ENCODE measurements at regions not wholly inside any gene's neighbourhood (a gene's known extent, or its start where the extent isn't known, plus 50 kb on each side); places are given as distances from the start of the nearest gene placed in this dataset.
A peak's percentile ranks its signal among the peaks of the same experiment; 100 is the strongest.
"Not testable (repeated sequence)": the region's sequence is repeated elsewhere in the genome, so short reads cannot be mapped to it uniquely, and the experiment has no call there.

- intact Hi-C loops (cut with DNase I) = no loop called here
- DNase-seq (ENCODE audit: missing footprints) = no peak
- ATAC-seq = no peak
These were observed 1055.1 kb upstream of the GJE1 start for GRCh38 chr6:141077355-141078333.

DNA sequence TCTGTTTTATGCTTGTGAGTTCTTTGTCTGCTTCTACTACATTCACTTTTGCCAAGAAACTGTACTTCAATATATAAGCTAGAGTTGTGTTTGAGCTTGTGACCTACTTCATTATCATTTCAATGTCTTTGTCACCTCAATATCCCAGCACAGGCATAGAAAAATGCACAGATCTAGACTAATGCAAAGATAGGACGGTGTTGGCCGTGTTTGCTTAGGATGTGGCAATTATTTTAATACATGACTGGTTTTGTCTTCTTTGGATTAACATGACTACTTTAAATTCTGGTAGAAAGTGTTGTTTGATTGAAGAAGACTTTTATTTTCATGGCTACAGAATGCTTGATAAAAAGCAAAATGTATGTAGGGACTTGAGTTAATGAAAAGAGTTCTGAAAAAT lies 1075.0 kb upstream of the GJE1 start:
- ATAC-seq (no peak), DNase-seq (ENCODE audit: missing footprints) (no peak)
- intact Hi-C loops (cut with DNase I) = no loop called here

GRCh38 chr6:141056945-141057625 lies 1075.6 kb upstream of the GJE1 start:
- no peak for ATAC-seq

GRCh38 chr6:141050471-141050870 lies 1082.3 kb upstream of the GJE1 start:
- intact Hi-C loops (cut with DNase I) = no loop called here
- peak; percentile 75 for ATAC-seq
- no peak for DNase-seq (ENCODE audit: missing footprints)

More at GRCh38 chr6:141056945-141057625, 1075.6 kb upstream of the GJE1 start:
- no peak for DNase-seq (ENCODE audit: missing footprints)
- intact Hi-C loops (cut with DNase I) = no loop called here

DNA sequence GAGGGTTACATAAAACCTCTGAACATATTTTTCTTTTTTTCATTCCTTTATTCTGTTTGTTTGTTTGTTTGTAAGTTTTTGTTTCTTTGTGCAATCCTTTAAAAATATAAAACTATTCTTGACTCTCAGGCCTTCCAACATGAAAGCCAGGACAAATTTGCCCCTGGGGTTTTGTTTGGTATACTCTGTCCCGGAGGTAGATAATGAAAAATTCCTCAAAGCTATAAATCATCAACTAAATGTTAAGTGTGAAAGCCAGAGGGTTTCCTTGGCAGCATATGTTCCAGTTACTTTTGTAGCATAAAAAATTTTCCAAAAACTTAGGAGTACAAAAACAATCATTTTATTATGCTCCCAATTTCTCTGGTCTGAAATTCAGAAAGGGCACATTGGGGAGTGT lies 1084.3 kb upstream of the GJE1 start:
- DNase-seq (ENCODE audit: missing footprints) = no peak
- intact Hi-C loops (cut with DNase I) = no loop called here
- ATAC-seq = no peak

GRCh38 chr6:141046496-141046895 lies 1086.2 kb upstream of the GJE1 start:
- intact Hi-C loops (cut with DNase I); DNase-seq (ENCODE audit: missing footprints); ATAC-seq: not testable (repeated sequence)

DNA sequence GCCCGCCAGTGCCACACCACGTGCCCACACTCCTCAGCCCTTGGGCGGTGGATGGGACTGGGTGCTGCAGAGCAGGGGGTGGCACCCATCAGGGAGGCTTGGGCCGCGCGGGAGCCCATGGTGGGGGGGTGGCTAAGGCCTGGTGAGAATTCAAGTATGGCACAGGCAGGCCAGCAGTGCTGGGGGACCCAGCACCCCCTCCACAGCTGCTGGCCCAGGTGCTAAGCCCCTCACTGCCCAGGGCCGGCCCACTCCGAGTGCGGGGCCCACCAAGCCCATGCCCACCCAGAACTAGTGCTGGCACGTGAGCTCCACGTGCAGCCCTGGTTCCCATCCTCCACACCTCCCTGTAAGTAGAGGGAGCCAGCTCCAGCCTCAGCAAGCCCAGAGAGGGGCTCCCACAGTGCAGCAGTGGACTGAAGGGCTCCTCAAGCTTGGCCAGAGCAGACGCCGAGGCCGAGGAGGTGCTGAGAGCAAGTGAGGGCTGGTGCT lies 1091.1 kb upstream of the GJE1 start:
- intact Hi-C loops (cut with DNase I) = no loop called here
- ATAC-seq (no peak), DNase-seq (ENCODE audit: missing footprints) (no peak)

DNA sequence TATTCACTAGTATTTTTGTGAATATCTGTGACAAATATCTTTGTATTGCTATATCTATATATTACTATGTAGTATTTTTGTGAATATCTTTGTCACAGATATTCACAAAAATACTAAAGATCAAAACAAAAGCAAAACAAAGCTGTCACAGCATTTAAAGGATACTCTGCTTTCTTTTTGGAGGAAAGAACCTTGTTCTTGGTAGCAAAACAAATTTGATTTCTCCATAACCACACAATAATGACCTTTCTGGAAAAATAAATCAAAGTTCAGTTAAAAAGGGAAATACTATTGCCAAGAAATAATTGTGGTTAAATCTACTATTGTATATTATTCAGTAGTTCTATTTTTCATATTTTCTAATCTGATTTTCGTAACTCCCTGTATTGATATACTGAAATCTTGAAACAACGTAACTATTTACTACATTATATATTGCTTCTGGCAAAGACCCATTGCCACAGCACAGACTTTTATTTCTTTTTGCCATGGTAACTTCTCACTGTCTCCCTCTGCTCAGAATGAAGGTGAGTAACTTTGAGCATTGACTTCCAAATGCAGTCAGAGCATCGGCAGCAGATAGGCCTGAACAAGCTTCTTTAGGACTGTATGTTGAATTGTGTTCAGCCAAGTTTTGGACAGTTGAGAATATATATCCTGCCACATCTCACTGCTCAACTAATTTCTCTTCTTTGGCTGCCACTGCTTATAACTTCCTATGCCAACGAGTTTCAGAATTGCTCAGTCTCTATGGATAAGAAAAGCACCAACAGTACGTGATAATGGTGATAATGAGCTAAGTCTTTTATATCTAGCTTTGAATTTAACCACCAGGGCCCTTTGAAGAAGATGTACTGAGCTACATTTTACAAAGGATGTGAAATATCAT lies 1097.2 kb upstream of the GJE1 start:
- DNase-seq (ENCODE audit: missing footprints) (no peak), ATAC-seq (no peak)
- intact Hi-C loops (cut with DNase I) = no loop called here

DNA sequence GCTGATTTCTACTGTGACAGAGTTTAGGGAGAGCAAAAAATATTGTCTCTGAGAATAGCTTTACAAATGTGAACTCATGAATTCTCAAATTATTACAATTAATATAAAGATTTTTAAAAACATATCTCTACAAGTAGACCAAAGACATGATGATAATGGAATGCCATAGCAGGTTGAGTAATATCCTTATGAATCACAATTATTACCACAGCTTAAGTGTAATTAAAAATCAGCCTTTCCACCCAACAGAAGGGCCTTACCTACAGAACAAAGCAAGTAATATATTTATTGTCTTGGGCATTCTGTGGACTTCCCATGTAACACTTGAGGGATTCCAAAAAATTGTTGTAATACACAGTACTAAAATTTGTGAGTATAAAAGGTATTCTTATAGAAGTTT lies 1099.6 kb upstream of the GJE1 start:
- ATAC-seq (no peak), DNase-seq (ENCODE audit: missing footprints) (no peak)
- intact Hi-C loops (cut with DNase I) = no loop called here

DNA sequence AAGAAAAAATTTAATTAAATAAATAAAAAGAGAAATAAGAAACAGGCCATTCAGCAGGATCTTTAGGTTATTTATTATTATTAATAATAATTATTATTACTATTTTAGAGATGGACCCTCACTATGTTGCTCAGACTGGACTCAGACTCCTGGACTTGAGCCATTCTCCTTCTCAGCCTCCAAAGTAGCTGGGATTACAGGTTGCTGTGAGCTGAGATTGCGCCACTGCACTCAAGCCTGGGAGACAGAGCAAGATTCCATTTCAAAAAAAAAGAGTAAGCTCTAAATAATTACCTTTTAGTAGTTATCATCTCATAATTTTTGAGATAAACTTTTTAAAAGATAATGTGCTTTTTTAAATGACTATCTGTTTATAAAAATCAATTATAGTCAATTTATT lies 1102.8 kb upstream of the GJE1 start:
- DNase-seq (ENCODE audit: missing footprints) (no peak), ATAC-seq (no peak)
- intact Hi-C loops (cut with DNase I) = no loop called here

- intact Hi-C loops (cut with DNase I) = no loop called here
- no peak for ATAC-seq
These were observed 1103.9 kb upstream of the GJE1 start for GRCh38 chr6:141028791-141029280.

DNA sequence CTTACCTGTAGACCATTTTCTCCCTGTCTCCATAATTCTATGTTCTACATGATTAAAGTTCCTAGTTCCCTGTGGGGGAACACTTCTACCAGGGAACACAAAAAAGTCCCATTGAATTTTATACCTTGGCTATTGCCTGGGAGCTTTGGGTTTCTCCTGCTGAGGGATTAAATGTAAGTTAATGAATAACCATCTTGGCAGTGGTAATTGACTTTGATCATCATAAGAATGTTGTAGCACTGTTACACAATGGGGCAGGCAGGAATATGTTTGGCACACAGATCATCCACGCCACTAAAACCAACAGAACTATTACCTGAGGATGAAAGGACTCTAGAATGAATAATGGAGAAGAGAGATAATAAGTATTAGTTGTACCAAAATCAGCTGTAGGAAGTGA lies 1106.2 kb upstream of the GJE1 start:
- DNase-seq (ENCODE audit: missing footprints) (no peak), ATAC-seq (no peak)
- intact Hi-C loops (cut with DNase I) = no loop called here

More at GRCh38 chr6:141028791-141029280, 1103.9 kb upstream of the GJE1 start:
- DNase-seq (ENCODE audit: missing footprints) = no peak

DNA sequence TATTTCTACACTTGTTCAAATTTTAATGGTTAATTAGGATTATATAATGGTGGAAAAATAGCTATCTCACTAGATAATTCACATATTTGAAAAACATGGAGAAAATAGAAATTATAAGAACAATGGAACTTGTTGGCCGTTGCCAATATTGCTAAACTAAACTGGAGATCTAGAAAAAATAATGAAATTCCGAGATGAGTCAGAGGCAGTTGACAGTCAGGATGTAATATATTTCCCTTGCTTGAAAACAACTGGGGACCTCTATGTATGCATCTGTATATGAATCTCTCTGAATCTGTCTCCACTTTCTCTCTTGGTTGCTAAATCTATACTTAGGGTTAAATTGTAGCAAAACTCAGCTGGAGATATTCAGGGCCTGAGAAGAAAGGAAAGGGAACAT lies 1108.2 kb upstream of the GJE1 start:
- intact Hi-C loops (cut with DNase I) = no loop called here
- ATAC-seq (no peak), DNase-seq (ENCODE audit: missing footprints) (no peak)

- ATAC-seq (no peak), DNase-seq (ENCODE audit: missing footprints) (no peak)
- intact Hi-C loops (cut with DNase I) = no loop called here
These were observed 1114.8 kb upstream of the GJE1 start for GRCh38 chr6:141017941-141018340.

DNA sequence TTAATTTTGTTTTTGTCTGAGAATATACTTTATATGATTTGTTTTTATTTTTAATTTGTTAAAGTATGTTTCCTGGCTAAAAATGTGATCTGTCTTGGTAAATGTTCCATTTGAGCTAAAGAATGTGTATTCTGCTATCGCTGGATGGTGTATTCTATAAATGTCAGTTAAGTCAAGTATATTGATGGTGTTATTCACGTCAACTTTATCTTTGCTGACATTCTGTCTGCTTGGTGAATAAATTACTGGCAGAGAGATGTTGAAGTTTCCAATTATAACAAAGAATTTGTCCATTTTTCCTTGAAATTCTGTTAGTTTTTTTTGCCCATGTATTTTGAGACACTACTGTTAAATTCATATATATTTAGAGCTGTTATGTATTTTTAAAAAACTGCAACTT lies 1131.8 kb upstream of the GJE1 start:
- DNase-seq (ENCODE audit: missing footprints) (no peak), ATAC-seq (no peak)
- intact Hi-C loops (cut with DNase I) = no loop called here

DNA sequence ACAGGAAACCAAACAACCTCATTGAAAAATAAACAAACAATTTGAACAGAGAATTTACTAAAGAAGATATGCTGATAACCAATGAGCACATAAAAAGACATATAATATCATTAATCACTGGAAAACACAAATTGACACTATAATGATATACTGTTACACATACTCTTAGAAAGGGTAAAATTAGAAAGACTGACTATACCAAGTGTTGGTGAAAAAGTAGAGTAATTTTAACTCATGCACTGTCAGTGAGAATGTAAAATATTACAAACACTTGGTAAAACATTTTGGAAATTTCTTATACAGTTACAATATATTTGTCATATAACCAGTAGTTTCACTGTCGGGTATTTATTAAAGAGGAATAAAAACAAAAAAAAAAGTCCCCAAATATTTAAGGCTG lies 1139.2 kb upstream of the GJE1 start:
- intact Hi-C loops (cut with DNase I) = no loop called here
- no peak for ATAC-seq
- DNase-seq (ENCODE audit: missing footprints) = no peak

DNA sequence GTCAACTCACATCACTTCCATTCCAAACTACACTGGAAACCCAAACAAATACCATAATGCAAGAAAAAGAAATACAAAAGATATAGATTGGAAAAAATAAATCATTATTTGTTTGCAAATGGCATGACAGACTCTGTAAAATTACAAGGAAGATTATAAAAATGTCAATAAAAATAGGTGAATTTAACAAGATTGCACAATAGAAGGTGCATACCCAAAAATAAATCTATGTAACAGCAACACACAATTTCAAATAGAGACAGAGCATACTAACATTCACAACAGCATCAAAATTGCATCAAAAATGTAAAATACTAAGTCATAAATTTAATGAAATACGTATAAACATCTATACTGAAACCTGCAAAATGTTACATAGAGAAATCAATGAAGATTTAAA lies 1140.0 kb upstream of the GJE1 start:
- ATAC-seq = no peak
- intact Hi-C loops (cut with DNase I) = no loop called here
- no peak for DNase-seq (ENCODE audit: missing footprints)

GRCh38 chr6:140988780-140989179 lies 1143.9 kb upstream of the GJE1 start:
- intact Hi-C loops (cut with DNase I) = loop anchor here (10.0 kb wide), 1 partner anchor 156 kb away; no protein-coding TSS in a partner anchor
- no peak for ATAC-seq
- no peak for DNase-seq (ENCODE audit: missing footprints)
